BE2C (cell line): ENCODE measurements at regions not wholly inside any gene's neighbourhood (a gene's known extent, or its start where the extent isn't known, plus 50 kb on each side); places are given as distances from the start of the nearest gene placed in this dataset.

Experiments used
- DNase-seq: peaks from one replicate; pipeline ENCODE4 v3.0.0-alpha.2; 2020
- H3K27me3 ChIP-seq: fragments of 250-450 bp; sonication (Bioruptor Pico); 2 replicates; pipeline ENCODE4 v1.5.1; 2020; ENCODE audit warnings: mild to moderate bottlenecking
- H3K36me3 ChIP-seq: fragments of 250-450 bp; sonication (Bioruptor Pico); 2 replicates; pipeline ENCODE4 v1.5.1; 2020; ENCODE audit warnings: mild to moderate bottlenecking
- H3K4me1 ChIP-seq: fragments of 250-450 bp; sonication (Bioruptor Pico); 2 replicates; pipeline ENCODE4 v1.5.1; 2020
- H3K4me3 ChIP-seq: 2 replicates; pipeline ENCODE4 v1.5.1; 2011; ENCODE audit warnings: low read depth, low read length
- H3K9me3 ChIP-seq: fragments of 250-450 bp; sonication (Bioruptor Pico); 2 replicates; pipeline ENCODE4 v1.5.1; 2020
- TF ChIP-seq, protein P1 (sequence below): IDR thresholded peaks from 2 replicates; pipeline ENCODE4 v1.5.1; 2012; ENCODE audit warnings: mild to moderate bottlenecking, low read depth, low read length

GRCh38 chr22:48523761-48524160 lies 1303.9 kb downstream of the BRD1 start:
- no peaks in the 10 kb centered on the region for H3K4me1 ChIP-seq
- DNase-seq = no peak
- TF ChIP-seq, protein P1, sequence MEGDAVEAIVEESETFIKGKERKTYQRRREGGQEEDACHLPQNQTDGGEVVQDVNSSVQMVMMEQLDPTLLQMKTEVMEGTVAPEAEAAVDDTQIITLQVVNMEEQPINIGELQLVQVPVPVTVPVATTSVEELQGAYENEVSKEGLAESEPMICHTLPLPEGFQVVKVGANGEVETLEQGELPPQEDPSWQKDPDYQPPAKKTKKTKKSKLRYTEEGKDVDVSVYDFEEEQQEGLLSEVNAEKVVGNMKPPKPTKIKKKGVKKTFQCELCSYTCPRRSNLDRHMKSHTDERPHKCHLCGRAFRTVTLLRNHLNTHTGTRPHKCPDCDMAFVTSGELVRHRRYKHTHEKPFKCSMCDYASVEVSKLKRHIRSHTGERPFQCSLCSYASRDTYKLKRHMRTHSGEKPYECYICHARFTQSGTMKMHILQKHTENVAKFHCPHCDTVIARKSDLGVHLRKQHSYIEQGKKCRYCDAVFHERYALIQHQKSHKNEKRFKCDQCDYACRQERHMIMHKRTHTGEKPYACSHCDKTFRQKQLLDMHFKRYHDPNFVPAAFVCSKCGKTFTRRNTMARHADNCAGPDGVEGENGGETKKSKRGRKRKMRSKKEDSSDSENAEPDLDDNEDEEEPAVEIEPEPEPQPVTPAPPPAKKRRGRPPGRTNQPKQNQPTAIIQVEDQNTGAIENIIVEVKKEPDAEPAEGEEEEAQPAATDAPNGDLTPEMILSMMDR = no peak
- H3K4me3 ChIP-seq = no peak overlapping the region
- peaks cover 9% of the 10 kb centered on the region; the same call in 1 of the 2 replicates for H3K9me3 ChIP-seq
- no peaks in the 10 kb centered on the region for H3K36me3 ChIP-seq
- no peaks in the 10 kb centered on the region for H3K27me3 ChIP-seq

DNA sequence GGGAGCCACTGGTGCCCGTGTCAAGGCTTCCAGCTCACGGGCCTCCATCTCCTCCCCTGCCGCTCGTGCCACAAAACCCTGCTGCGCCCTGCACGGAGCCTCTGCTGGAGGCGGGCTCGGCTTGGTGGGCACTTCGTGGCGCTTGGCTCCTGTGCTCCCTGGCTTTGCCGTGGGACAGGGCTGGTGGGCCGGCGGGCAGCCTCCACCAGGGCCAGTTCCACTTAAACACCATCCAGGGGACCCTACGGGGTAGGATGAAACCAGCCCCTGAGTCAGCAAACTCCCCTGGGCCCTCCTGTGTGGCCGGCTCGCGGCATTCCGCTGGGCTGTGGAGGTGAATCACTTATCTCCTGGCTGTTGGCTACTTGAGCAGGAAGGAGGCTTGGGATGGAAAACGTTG lies 1304.6 kb downstream of the BRD1 start:
- Histone ChIP-seq H3K27me3 (no peaks in the 10 kb centered on the region), H3K4me1 (no peaks in the 10 kb centered on the region), H3K9me3 (peaks cover 9% of the 10 kb centered on the region; the same call in 1 of the 2 replicates), H3K36me3 (no peaks in the 10 kb centered on the region), H3K4me3 (no peak overlapping the region)
- DNase-seq = no peak
- TF ChIP-seq, protein P1 = no peak

DNA sequence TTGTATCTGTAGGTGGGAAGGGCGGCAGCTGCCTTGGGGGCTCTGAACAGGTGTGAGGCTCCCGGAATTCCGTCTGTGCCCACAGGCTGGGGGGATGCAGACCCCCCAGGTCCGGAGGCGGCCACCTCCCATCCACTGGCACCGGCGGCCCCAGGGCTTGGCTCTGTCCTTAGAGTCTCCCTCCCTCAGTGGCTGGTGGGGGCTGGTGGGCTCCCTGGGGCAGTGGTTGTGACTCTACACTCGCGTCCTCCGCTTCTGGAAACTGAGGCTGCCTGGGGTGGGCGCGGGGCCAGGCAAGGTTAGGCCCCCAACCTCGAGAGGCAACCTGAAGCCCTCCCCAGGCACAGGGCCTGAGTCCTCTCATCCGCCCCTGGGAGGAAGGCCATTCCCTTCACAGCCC lies 1305.4 kb downstream of the BRD1 start:
- no peak for DNase-seq
- Histone ChIP-seq H3K9me3 (peaks cover 9% of the 10 kb centered on the region; the same call in 1 of the 2 replicates), H3K27me3 (no peaks in the 10 kb centered on the region), H3K36me3 (no peaks in the 10 kb centered on the region), H3K4me1 (no peaks in the 10 kb centered on the region), H3K4me3 (no peak overlapping the region)
- TF ChIP-seq, protein P1 = no peak

DNA sequence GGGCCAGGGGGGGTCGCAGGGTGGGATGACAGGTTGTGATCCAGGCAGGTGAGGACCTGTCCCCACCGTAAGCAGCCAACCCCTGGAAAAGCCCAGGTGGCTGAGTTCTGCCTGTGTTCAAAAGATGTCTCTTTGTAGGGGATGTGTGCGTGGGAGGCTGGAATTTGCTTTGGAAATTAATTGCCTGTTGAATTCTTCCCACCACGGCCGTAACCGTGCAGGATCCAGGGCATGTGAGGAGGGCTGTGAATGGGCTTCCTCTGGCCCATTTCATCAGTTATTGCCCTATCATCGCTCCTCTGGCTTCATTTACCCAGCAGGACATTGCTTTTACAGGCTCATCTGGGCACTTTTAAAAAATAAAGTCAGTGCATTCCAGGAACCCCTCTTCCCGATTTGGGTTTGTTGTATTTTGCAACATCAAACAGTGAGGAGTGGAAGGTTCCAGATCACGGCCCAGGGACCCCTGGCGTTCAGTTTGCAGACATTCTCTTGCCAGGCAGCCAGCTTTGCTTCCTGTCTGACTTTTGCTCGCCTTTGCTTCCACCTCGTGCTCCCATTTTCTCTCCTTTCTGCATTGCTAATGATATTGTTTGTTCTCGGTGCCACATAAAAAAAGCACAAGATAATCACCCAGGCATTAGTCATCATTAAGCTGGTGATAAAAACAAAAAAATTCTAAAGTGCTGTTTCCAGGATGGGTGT lies 1306.6 kb downstream of the BRD1 start:
- no peaks in the 10 kb centered on the region for H3K4me1 ChIP-seq
- TF ChIP-seq, protein P1 = no peak
- no peak overlapping the region for H3K4me3 ChIP-seq
- H3K27me3 ChIP-seq = no peaks in the 10 kb centered on the region
- H3K9me3 ChIP-seq = peaks cover 5% of the 10 kb centered on the region; the same call in 1 of the 2 replicates
- no peaks in the 10 kb centered on the region for H3K36me3 ChIP-seq
- DNase-seq = no peak

GRCh38 chr22:48520207-48520606 lies 1307.5 kb downstream of the BRD1 start:
- Histone ChIP-seq H3K27me3 (no peaks in the 10 kb centered on the region), H3K9me3 (peaks cover 3% of the 10 kb centered on the region; the same call in 1 of the 2 replicates), H3K4me3 (no peak overlapping the region), H3K36me3 (no peaks in the 10 kb centered on the region), H3K4me1 (no peaks in the 10 kb centered on the region)
- TF ChIP-seq, protein P1 = no peak
- DNase-seq = no peak

GRCh38 chr22:48517039-48518030 lies 1310.3 kb downstream of the BRD1 start:
- Histone ChIP-seq H3K27me3 (no peaks in the 10 kb centered on the region), H3K4me3 (no peak overlapping the region), H3K4me1 (no peaks in the 10 kb centered on the region), H3K36me3 (no peaks in the 10 kb centered on the region), H3K9me3 (no peaks in the 10 kb centered on the region; the same call in 1 of the 2 replicates)
- TF ChIP-seq, protein P1 = no peak
- DNase-seq = no peak
